ENCODE measurements at regions not wholly inside any gene's neighbourhood (a gene's known extent, or its start where the extent isn't known, plus 50 kb on each side); places are given as distances from the start of the nearest gene placed in this dataset.

DNA sequence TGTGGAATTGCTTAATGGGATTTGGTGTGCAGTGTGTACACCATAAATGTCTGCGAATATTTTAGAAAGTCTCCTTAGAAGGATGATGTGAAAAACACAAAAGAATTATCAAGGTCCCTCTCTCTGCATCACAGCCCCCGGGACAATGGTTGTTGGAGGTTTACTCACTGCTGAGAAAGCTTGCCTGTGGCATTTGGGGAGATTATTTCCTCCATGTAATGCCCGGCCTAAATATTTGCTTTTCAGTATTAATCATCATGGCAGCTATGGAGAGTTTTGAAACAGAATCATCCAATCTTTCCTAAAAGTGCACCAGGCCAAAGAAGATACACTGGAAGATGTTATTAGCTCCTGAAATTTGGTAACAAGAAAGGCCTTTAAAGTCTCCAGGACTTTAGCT, 113.8 kb upstream of the ADCY1 start:
- no peak overlapping the region for H4K5ac ChIP-seq (ENCODE audit: insufficient read length, low read depth, low read length)
- H3K79me2 ChIP-seq (ENCODE audit: insufficient read depth, low read length), result no peaks in the 10 kb centered on the region
- no peak overlapping the region for H3T11ph ChIP-seq (ENCODE audit: low read length)
- Mint-ChIP-seq H3K27me3 (ENCODE audit: low read depth) (peaks cover 1% of the 10 kb centered on the region; the same call in 1 of the 2 replicates), H3K9me3 (peaks cover 8 to 11% of the 10 kb centered on the region in 2 experiments; a peak in 3 of 5 replicates), H3K36me3 (ENCODE audit: insufficient read depth in 1 of 3, low read depth in 3 of 3) (no peaks in the 10 kb centered on the region; a peak in 2 of 7 replicates), H3K4me3 (no peak overlapping the region), H3K27ac (no peak overlapping the region), H3K4me1 (0 out of 4 replicates have a peak, but pooled peaks cover 0 to 2% of the 10 kb centered on the region in 2 experiments)
- no peak overlapping the region for H2BK20ac ChIP-seq (ENCODE audit: low read depth, low read length, poor library complexity, severe bottlenecking)
- H4K8ac ChIP-seq (replicated peaks; ENCODE audit: insufficient read length, low read depth, low read length), result no peak overlapping the region
- H2BK5ac ChIP-seq (ENCODE audit: insufficient read length, low read length), result no peak overlapping the region
- H3K27me3 ChIP-seq (ENCODE audit: insufficient read depth, low read length), result no peaks in the 10 kb centered on the region
- H2BK120ac ChIP-seq (ENCODE audit: low read depth, low read length, poor library complexity, severe bottlenecking), result no peak overlapping the region
- no peak overlapping the region for H3K4me2 ChIP-seq (ENCODE audit: insufficient read depth, insufficient read length, low read length)
- H2AFZ ChIP-seq (ENCODE audit: low read length), result no peak overlapping the region
- H3K18ac ChIP-seq (ENCODE audit: insufficient read length, low read depth, low read length), result no peak overlapping the region
- DNase-seq, result no peak
- TF ChIP-seq, protein P1, sequence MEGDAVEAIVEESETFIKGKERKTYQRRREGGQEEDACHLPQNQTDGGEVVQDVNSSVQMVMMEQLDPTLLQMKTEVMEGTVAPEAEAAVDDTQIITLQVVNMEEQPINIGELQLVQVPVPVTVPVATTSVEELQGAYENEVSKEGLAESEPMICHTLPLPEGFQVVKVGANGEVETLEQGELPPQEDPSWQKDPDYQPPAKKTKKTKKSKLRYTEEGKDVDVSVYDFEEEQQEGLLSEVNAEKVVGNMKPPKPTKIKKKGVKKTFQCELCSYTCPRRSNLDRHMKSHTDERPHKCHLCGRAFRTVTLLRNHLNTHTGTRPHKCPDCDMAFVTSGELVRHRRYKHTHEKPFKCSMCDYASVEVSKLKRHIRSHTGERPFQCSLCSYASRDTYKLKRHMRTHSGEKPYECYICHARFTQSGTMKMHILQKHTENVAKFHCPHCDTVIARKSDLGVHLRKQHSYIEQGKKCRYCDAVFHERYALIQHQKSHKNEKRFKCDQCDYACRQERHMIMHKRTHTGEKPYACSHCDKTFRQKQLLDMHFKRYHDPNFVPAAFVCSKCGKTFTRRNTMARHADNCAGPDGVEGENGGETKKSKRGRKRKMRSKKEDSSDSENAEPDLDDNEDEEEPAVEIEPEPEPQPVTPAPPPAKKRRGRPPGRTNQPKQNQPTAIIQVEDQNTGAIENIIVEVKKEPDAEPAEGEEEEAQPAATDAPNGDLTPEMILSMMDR (conservative IDR thresholded peaks at IDR 0.05), result no peak
- no peaks in the 10 kb centered on the region for H4K20me1 ChIP-seq (ENCODE audit: control insufficient read depth, insufficient read depth, insufficient read length)
- no peaks in the 10 kb centered on the region for H3K79me1 ChIP-seq (ENCODE audit: insufficient read depth, low read depth, low read length, poor library complexity, severe bottlenecking)
- H3K9me3 ChIP-seq (ENCODE audit: control insufficient read depth, low read depth, low read length), result no peaks in the 10 kb centered on the region
- no peaks in the 10 kb centered on the region for H3K23me2 ChIP-seq (ENCODE audit: insufficient read length, low read depth, low read length, poor library complexity, severe bottlenecking)
- no peak overlapping the region for H3K4ac ChIP-seq (ENCODE audit: low read depth, low read length)
- no peak overlapping the region for H3K56ac ChIP-seq (ENCODE audit: insufficient read length, low read depth, low read length)
- H2BK12ac ChIP-seq (ENCODE audit: insufficient read length, low read depth, low read length), result no peak overlapping the region
- H3K9ac ChIP-seq (ENCODE audit: extremely low read depth, insufficient read length, low read length), result no peak overlapping the region
- no CpG with 5 or more reads among the region's 3 CpGs for WGBS (ENCODE audit: extremely low coverage, insufficient read length, low lambda C conversion rate)
- no peak overlapping the region for H4K91ac ChIP-seq (ENCODE audit: insufficient read length, low read depth, low read length)
- H3K23ac ChIP-seq (ENCODE audit: insufficient read length, low read depth, low read length), result no peak overlapping the region
- no peak overlapping the region for H3K14ac ChIP-seq (ENCODE audit: insufficient read depth, low read length)
- H2BK15ac ChIP-seq (ENCODE audit: low read depth, low read length), result no peak overlapping the region
- no peaks in the 10 kb centered on the region for H3K4me1 ChIP-seq (ENCODE audit: insufficient read depth, low read length)
- H2AK5ac ChIP-seq (ENCODE audit: insufficient read length, low read length), result no peak overlapping the region
- no peak overlapping the region for H3K27ac ChIP-seq (ENCODE audit: insufficient read length, low read depth, low read length)
